ENCODE measurements at regions not wholly inside any gene's neighbourhood (a gene's known extent, or its start where the extent isn't known, plus 50 kb on each side); places are given as distances from the start of the nearest gene placed in this dataset.

- TF ChIP-seq CTCF (IDR thresholded peaks at IDR 0.05), result no peak
- no peak for TF ChIP-seq POLR2A (IDR thresholded peaks at IDR 0.05; ENCODE audit: low read depth)
- no peak for TF ChIP-seq EP300 (IDR thresholded peaks at IDR 0.05)
These were observed 61.4 kb downstream of the HAPSTR1 start for GRCh38 chr16:9152649-9153501.
